NCI-H146 (cell line): ENCODE measurements at regions not wholly inside any gene's neighbourhood (a gene's known extent, or its start where the extent isn't known, plus 50 kb on each side); places are given as distances from the start of the nearest gene placed in this dataset.

Source experiments
- DNase-seq: peaks from one replicate; lab custom pipeline; 2025; lab: John Stamatoyannopoulos, UW

DNA sequence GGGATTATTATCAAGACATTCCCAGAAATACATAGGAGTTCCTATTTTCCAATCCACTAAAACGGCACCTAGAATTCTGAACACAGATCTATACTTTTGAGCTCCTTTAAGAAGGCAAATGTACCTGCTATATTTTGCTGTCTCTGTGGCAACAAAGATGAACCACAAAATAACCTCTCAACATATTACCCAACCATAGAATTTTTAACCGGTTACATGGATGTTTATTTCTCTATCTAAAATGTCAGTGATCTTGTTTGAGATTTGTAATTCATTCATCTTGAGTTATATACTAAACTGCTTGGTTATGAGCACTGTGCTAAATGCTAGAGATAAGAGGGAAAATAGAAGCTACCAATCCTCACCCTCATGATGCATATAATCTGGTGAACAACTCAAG lies 117.5 kb upstream of the HMGCLL1 start:
- DNase-seq = no peak

DNA sequence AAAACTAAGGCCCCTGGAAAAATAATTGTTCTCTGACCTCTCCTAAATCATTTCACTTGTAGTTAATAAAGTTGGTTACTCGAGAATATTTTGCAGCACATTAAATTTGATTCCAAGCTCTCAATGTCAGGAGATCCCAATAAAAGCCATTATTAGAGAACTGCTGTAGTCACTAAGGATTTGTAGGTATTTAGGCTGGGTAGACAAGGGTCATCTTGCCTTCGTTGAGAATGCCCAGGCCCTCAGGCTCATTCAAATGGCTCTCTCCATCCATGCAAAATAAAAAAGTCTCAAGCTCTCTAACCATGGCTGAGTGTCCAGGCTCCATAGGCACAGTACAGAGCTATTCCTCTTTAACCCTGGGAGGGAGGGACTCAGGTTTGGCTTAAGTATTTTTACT lies 117.0 kb upstream of the HMGCLL1 start:
- no peak for DNase-seq

DNA sequence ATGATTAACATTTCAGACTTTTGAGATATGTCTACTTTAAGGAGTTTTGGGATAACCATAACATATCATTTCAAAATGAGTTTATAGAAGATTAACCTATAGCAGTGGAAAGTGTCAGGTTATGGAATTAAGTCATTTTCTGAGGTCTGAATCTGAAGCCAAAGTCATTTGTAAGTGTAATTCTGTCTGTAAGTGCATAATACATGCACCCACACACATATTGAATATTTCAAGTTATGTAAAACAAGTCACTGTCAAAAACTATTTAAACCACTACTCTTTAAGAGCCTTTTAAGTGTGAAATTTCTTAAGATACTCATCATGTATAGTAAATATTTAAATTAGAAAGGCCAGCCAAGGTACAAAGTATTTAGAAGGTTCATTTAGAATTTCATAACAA lies 115.8 kb upstream of the HMGCLL1 start:
- no peak for DNase-seq

DNA sequence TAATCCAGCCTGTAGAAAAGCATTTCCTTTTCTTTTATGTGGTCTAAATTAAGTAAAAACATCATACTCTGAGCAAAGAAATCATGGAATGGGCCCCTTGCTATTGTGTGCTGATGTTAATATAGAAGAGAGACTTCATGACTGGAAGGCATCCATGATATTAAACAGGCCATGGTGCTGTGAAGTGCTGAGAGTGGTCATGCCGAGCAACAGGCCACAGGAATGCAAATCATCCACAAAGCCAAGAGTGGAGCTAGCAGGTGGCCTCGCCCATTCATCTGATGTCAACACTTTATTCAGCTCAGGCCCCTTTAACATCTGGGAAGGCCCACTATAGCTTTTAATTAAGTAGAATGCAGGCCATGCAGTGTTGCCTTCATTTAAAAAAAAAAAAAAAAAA lies 115.2 kb upstream of the HMGCLL1 start:
- no peak for DNase-seq

DNA sequence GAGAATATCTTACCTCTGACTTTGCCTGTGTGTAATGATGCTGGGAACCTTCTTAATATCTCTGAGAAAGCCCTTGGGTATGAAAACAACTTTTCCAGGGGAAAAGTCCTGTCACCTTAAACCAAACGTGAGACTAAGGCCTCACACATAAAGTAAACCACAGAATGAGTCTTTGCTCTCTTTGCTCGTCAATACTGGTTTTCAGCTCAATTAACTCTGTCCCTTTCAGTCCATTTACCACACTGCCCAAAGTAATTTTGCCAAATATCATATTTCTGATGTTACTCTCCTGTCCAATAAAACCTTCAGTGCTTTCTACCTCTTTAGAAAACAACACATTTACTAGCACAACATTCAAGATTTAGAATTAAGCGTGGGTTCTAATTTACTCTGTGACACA lies 100.5 kb upstream of the HMGCLL1 start:
- DNase-seq = no peak

DNA sequence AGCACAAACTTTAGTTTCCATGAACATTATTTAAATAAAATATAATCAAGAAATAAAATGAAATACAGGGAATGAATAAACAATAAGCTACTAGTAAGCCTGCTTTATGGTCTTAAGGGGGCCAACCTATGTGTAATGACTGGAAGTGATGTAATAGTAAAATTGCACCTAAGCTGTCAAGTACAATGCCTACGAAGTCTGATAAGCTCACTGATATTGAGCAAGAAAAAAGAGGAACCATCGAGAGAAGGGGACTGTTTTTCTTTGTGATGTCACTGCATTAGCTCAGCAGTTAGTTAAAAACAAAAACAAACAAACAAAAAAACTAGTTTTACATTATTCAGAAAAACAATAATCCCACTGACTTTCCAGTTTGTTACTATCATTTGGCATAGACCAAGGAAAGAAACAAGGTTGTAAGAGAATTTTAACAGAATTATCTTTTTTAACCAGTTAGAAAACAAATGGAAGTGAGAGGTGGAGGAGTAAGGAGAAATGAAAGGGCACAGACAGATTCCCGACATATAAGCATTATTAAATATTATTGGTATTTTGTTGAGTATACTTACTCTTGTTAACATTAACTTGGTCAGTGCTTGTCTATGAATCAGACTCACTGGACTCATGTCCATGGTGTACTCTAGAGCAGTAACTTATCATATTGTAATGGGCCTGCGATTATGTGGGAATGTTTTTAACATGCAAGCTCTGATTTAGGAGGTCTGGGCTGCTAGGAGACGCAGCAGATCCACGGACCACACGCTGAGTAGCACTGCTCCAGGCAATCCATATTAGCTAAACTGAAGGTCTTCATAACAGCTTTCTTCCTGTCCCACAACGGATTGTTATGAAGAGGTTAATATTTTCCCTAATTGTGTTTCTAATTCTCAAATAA lies 99.6 kb upstream of the HMGCLL1 start:
- DNase-seq = no peak

DNA sequence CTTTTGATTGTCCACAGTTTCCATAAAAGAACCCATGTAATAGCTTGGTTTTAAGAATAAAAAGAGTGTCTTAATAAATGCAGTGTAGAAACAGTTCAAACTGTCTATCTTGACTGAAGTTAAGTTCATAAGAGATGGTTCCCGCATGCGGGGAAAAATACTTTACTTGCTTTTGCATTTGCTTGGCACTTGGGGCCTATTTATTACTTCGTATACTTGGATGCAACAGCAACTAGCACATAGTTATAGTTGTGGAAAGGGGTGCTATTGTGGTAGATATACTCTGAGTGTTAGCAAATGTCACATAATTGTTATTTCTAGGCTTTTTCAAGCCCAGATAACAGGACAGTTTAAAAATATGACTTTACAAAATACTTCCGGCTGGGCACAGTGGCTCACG lies 97.7 kb upstream of the HMGCLL1 start:
- no peak for DNase-seq

DNA sequence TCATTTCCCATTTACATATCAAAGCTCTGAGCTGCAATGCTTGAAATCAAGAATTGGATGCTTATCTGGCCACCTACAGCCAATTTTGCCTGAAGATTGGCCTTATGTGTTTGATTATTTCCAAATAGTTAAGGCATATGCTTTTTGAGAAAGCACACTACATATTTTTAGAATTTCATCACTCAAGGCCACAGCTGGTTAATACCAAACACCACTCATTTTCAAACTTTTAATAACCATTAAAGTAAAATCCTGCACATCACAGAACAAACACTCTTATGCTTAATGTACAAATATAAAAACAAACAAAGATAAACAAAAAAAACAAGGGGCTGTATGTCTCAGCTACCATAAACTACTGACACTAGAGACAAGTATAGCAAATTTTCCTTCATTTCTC lies 96.9 kb upstream of the HMGCLL1 start:
- DNase-seq = no peak

DNA sequence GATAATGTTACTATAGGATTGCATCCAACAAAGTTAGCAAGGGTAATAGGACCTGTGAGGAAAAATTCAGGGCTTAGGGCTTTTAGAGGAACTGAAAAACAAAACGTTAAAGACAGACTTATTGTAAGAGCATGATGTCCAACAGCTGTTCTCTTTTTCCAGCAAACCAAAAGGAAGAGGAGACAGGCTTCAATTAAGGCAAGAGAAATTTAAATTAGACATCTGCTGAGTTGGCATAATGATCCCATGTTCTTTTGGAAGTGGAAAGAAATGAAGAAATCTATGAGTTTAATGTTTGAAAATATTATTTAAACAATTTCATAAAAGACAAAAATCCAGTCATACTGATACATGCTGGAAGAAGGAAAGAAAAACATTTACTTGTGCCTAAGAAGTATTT lies 95.7 kb upstream of the HMGCLL1 start:
- no peak for DNase-seq

DNA sequence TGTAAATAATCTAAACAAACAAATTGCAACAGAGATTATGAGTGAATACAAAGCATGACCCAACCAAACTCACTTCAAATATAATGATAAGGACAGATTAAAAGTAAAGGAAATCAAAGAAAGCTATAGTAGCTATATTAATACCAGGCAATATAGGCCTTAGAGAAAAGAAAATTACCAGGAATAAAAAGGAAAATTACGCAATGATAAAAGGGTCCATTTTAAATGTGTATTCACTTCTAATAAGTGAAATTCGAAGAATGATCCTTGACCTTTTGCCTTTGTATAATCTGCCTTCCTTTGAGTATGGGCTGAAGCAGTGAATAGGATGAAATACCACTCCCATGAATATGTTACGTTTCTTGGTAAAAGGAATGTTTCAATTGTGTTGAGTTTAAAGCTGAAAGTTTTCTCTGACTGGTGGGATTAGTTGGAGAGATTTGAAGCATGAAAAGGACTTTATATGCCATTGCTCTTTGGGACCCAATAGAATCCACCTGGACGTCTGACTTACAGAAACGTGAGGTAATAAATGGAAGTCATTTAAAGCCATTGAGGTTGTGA lies 91.9 kb upstream of the HMGCLL1 start:
- DNase-seq = no peak

DNA sequence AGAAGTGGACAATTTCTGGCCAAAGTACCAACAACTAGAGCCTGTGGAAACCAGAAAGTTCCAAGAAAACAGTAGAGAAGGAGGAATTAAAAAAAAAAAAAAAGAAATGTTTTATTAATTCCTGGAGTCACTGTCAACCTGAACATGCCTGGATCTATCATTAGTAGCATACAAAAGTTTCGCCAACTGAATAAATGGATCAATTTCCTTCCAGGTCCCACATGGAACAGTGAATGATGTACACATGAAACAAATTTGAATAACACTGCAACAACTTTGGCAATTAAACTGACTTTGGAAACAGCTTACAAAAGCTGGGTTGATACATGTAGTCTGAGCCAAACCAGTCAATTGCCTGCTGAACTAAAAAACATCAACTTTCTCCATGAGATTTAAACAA lies 90.0 kb upstream of the HMGCLL1 start:
- DNase-seq = no peak

DNA sequence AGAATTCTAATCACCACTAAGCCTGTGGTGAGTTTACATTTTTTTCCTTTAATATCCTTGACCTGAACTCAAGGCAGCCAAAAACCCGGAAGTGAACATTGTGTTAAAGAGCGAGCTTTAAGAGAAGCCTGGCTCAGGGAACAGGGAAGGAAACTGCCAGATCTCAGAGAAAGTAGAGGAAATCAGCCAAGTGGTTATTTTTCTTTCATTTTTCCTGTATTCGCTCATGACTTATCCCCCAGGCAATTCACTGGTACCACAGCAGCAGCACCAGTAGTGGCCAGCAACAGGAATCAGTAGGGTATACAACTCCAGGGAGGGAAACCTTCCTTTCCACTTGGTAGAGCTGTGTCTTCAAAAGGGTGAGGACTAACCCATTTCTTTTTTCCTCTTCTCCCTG lies 89.6 kb upstream of the HMGCLL1 start:
- no peak for DNase-seq

DNA sequence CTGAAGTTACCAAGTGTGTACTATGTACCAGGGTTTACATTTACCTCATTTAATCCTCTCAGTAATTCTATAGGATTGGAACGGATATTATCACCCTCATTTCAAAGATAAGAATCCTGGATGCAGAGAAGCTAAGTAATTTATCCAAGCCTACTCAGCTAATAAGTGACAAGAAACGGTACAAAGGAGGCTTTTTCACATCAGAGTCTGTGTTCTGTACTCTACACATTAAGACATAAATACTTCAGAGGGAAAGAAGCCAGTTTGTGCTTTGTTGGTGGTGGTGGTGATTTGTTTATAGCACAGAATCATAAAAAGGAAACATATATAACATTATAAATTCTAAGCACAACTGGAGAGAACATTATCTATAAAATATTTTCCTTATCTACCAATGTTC lies 88.3 kb upstream of the HMGCLL1 start:
- DNase-seq = no peak

DNA sequence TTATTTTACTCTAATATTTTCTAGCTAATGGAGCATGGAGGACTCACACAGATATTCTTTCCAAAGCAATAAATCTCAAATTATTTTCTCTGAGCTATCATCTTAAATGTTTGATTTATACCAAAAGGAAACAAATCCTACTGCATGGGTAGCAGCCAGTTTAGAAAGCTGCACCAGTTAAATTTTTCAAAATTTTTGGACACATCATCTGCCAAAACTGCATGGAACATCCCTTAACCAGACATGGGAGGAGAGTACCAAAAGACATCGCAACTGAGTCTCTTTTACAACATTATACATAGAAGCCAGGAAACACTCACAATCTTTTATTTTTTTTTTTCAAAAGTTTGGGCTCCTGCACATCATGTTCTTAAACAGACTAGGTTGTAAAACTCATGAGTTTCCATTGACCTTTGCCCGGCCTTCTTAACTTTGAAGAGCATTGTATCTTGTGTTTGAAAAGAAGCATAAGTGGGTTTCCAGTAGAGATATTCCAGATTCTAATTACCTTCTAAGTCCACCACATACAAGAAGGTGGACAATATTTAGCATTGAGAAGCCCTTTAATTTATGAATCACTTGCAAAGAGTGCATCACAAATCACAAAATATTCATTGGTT lies 87.7 kb upstream of the HMGCLL1 start:
- no peak for DNase-seq

DNA sequence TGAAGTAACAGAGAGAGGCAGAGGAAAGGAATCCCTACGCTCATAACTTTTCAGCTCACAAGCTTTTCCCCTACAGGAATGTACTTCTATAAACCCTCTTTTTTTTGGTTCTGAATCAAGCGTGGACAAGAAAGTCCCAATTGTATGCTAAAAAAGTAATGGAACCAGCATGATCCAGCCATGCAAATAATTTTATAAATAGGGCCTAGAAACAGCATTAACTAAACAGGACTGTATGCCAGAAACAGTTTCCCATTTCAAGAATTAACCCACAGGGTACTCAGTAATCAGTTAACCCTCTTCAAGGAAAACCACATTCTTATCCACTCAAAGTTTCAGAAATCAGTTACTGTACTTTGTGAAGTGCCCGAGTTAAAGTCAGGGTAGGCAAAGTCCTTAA lies 87.0 kb upstream of the HMGCLL1 start:
- no peak for DNase-seq

DNA sequence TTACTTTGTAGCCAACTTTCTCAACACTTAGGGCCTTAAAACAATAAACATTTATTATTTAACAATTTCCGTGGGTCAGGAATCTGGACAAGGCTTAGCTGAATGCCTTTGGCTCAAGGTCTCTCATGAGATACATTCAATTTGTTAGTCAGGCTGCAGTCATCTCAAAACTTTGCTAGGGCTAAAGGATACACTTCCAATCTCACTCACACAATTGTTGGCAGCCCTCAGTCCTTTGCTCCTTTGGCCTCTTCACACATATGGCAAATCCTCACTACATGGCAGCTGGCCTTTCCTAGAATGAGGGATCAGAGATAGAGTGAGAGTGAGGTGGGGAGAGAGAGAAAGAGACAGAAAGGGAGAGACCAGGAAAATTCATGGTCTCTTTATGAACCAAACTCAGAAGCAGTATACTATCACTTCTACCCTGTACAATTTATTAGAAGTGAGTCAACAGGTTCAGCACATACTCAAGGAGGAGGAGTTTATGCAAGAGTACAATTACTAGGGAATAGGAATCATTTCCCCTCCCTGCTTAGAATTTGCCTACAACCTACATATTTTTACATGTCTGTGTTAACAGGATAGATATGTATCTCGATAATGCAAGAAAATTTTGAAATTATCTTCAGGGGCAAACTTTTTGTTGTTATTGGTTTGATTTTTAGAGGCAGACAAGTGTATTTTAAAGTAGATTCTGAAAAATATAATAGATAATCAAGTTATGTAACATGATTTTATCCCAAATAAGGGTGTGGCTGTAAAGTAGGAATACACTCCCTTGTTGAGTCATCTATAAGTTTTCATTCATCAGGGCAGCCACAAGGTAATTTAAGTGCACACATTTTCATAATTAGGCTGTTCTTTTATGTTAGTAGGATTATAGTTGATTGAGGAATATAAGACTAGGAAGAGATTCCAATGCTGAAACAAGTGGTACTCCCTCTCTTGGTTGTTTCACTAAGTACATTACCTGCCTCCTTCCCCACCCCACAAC lies 85.9 kb upstream of the HMGCLL1 start:
- DNase-seq = no peak

DNA sequence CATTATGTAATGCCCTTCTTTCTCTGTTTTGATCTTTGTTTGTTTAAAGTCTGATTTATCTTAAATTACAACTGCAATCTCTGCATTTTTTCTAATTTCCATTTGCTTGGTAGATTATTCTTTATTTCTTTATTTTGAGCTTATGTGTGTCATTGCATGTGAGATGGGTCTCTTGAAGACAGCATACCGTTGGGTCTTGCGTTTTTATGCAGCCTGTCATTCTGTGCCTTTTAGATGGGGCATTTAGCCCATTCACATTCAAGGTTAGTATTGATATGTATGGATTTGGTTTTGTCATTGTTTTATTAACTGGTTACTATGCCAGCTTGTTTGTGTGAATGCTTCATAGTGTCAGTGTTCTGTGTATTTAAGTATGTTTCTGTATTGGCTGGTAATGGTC lies 84.9 kb upstream of the HMGCLL1 start:
- DNase-seq = no peak

DNA sequence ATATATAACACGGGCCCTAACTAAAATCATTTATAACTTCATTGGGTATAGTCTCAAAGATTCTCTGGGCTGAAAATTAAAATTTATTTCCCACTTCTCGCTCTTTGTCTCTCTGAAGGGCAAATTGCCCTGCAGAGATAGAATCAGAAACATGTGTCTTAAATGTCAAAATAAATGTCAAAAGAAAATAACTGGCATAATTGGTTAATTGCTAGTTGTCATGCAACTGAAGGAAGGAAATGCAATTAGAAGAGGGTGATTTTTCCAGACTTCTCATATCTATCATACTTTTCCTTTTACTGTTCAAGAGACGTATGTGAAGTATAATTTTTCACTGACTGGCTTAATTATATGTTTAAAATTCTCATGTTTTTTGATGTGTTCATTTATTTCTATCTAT lies 80.3 kb upstream of the HMGCLL1 start:
- DNase-seq = no peak

DNA sequence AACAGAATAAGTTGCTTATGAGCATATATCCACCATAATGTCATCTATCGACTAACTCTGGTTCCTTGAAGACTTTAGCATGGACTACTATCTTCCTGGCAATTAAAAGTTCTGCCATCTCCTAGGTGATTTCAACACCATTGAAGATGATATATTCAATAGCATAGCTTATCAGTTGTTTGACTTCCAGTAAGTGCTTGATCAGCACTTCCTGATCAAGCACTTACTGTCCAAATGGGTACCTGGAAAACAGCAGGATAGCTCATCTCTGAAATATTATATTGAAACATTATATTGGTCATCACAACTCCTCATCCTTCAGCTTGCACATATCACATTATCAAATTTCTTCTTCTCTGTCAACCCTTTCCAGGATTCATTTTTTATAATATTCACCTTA lies 75.5 kb upstream of the HMGCLL1 start:
- DNase-seq = no peak

DNA sequence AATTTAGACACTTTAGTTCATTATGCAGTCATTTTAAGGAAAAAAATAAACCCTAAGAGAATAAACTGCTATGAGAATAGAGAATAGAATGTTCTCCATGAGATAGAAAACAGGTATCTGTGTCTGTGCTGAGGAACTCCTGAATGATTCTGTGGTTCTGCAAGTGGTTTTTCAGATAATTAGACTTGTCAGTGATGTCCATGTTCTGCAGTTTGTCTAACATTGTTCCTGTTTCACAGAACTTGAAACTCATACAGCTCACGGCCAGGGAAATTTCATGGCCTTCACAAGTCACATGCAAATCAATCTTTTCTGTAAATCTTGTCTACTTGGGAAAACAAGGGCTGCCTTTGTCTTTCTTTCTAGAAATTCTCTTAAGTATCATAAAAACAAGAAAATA lies 73.4 kb upstream of the HMGCLL1 start:
- no peak for DNase-seq

DNA sequence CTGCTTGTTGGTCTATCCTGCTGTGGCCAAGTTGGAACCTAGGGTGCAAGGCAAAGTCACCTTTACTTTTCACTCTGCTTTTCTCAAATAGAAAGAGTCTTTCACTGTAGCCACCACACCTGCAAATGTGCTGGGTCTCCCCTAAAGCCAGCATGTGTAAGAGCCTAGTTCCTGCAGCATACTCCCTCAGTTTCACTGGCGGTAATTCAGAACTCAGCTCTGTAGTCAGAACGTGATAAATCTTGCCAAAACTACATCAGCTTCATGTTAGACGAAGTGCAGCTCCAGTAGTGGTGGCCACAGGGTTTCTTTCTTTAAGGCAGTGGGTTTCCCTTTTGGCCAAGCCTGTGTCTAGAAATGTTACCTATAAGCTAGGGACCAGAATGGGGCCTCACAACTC lies 72.0 kb upstream of the HMGCLL1 start:
- no peak for DNase-seq

DNA sequence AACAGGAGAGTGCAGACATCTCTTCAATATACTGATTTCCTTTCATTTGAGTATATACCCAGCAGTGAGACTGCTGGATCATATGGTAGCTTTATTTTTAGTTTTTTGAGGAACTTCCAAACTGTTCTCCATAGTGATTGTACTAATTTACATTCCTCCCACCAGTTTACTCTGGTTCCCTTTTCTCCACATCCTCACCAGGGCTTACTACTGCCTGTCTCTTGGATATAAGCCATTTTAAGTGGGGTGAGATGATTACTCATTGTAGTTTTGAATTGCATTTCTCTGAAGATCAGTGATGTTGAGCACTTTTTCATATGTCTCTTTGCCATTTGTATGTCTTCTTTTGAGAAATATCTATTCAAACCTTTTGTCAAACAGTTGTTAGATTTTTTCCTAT lies 64.9 kb upstream of the HMGCLL1 start:
- DNase-seq = no peak
